Left lung (tissue), 4 donors: ENCODE measurements at regions not wholly inside any gene's neighbourhood (a gene's known extent, or its start where the extent isn't known, plus 50 kb on each side); places are given as distances from the start of the nearest gene placed in this dataset.

Experiments
- ATAC-seq: fragments of 200-7000 bp; cut with Tn5 transposase; one replicate; pipeline ENCODE4 v1.9.1; 2020; ENCODE audit warnings: moderate library complexity
- DNase-seq, 4 donors: peaks; one replicate each; pipeline ENCODE4 v3.0.0-alpha.2; 2013 to 2020
- H3K27ac ChIP-seq, 2 donors: fragments of 200-600 bp; sonication (generic) in 1 of 2; one replicate each; pipeline versions ENCODE4 v1.5.0 to v1.8.0; 2020 to 2021
- H3K27me3 ChIP-seq, 2 donors: fragments of 200-600 bp; sonication (generic) in 1 of 2; one replicate each; pipeline versions ENCODE4 v1.5.0 to v1.8.0; 2020 to 2021
- H3K36me3 ChIP-seq, 2 donors: fragments of 200-600 bp; sonication (generic) in 1 of 2; one replicate each; pipeline versions ENCODE4 v1.5.0 to v1.8.0; 2020 to 2021
- H3K4me1 ChIP-seq, 2 donors: fragments of 200-600 bp; one replicate each; pipeline ENCODE4 v1.8.0; 2021
- H3K4me3 ChIP-seq, 2 donors: fragments of 200-600 bp; sonication (generic) in 1 of 2; one replicate each; pipeline versions ENCODE4 v1.5.0 to v1.8.0; 2020 to 2021; ENCODE audit warnings: mild to moderate bottlenecking in 1 of 2
- H3K9me3 ChIP-seq, 2 donors: fragments of 200-600 bp; sonication (generic) in 1 of 2; one replicate each; pipeline versions ENCODE4 v1.5.0 to v1.8.0; 2020 to 2021
- intact Hi-C, 2 donors: fragments of 100-400 bp; cut with DNase I; formaldehyde crosslinking; loops; one replicate each; pipeline versions ENCODE4 v1.11.2 to v1.14.2; 2022
- TF ChIP-seq, protein P1 (sequence below), 2 donors: fragments of 200-600 bp; sonication (generic) in 1 of 2; IDR thresholded peaks; one replicate each; pipeline versions ENCODE4 v1.5.0 to v1.8.0; 2021; ENCODE audit warnings: antibody characterized with exemption in 2 of 2
- donor health status: DM: no; HTN: yes; CAD: no.
- donor health status: DM: no; HTN: no; CAD: no.

DNA sequence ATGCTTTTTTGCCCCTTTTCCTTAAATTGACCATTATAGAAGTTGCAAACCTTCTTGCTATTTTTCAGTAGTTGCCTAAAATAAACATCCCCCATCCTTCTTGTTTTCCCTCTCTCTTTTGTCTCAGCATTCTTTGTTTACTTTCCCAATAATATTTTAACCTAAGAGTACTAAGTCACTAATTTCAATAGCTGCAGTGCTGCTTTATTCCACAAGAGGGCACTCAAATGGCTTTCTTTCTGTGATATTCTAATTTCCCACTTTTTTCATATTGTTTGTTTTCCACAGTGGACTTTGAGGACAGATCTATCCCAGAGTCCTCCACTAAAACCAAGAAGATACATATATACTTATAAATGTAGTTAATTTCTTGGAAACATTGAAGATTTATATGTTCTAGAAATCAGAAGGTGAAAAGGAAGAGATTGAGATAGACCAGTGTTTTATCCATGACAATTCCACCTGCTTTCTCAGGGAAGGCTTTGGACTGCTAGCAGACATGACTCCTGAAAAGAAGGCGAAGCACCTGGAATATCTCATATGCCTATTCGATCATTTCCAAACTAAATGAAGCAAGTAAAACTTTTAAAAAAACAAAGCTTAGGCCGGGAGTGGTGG, 104.8 kb upstream of the GRIK1 start:
- ATAC-seq, result peak; percentile 53
- Histone ChIP-seq H3K9me3 (no peaks in the 10 kb centered on the region), H3K4me1 (no peaks in the 10 kb centered on the region), H3K4me3 (no peak overlapping the region), H3K27me3 (no peaks in the 10 kb centered on the region), H3K27ac (no peak overlapping the region), H3K36me3 (no peaks in the 10 kb centered on the region)
- intact Hi-C loops, result no loop called here
- DNase-seq, result peak in 2 of 4 donors; percentile 2 to 7
- TF ChIP-seq, protein P1, sequence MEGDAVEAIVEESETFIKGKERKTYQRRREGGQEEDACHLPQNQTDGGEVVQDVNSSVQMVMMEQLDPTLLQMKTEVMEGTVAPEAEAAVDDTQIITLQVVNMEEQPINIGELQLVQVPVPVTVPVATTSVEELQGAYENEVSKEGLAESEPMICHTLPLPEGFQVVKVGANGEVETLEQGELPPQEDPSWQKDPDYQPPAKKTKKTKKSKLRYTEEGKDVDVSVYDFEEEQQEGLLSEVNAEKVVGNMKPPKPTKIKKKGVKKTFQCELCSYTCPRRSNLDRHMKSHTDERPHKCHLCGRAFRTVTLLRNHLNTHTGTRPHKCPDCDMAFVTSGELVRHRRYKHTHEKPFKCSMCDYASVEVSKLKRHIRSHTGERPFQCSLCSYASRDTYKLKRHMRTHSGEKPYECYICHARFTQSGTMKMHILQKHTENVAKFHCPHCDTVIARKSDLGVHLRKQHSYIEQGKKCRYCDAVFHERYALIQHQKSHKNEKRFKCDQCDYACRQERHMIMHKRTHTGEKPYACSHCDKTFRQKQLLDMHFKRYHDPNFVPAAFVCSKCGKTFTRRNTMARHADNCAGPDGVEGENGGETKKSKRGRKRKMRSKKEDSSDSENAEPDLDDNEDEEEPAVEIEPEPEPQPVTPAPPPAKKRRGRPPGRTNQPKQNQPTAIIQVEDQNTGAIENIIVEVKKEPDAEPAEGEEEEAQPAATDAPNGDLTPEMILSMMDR (IDR thresholded peaks at IDR 0.05), result peak; percentile 66 to 82

DNA sequence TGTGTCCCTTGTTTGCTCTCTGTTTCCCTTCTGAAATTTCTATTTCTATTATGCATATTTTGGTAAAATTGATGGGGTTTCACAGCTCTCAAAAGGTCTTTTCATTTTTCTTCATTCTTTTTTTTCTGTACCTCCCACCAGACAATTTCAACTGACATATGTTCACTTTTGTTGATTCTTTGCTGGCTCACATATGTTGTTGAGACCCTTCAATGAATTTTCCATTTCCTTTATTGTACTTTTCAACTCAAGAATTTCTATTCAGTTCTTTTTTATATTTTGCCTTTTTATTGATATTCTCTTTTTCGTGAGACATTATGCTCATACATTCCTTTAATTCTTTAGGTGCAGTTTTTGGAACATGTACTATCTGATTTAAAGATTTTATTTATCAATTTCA, 102.6 kb upstream of the GRIK1 start:
- no peak for DNase-seq
- no peaks in the 10 kb centered on the region for H3K36me3 ChIP-seq
- intact Hi-C loops, result no loop called here

DNA sequence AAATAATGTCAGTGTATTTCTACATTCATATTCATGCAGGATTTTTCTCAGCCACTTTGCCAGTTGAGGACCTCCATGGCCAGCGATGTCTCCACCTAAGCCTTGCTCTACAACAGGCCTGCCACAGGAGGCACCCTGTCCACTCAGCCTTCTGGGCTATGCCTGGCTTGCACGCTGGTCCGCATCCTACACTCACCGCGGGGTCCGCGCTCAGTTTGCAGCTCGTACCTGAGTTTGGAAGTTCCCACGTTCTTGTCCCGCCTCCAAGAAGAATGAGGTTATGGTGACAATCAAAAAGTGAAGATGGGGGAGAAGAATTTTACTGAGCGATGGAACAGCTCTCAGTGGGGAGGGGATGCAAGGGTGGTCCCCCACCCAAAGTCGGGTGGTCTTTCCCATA, 93.6 kb upstream of the GRIK1 start:
- no peak for ATAC-seq
- TF ChIP-seq, protein P1 (IDR thresholded peaks at IDR 0.05), result no peak

More for the DNA sequence above, 102.6 kb upstream of the GRIK1 start:
- Histone ChIP-seq H3K27me3 (no peaks in the 10 kb centered on the region), H3K27ac (no peak overlapping the region), H3K4me1 (no peaks in the 10 kb centered on the region), H3K9me3 (no peaks in the 10 kb centered on the region), H3K4me3 (no peak overlapping the region)
- ATAC-seq, result no peak
- TF ChIP-seq, protein P1 (IDR thresholded peaks at IDR 0.05), result no peak

DNA sequence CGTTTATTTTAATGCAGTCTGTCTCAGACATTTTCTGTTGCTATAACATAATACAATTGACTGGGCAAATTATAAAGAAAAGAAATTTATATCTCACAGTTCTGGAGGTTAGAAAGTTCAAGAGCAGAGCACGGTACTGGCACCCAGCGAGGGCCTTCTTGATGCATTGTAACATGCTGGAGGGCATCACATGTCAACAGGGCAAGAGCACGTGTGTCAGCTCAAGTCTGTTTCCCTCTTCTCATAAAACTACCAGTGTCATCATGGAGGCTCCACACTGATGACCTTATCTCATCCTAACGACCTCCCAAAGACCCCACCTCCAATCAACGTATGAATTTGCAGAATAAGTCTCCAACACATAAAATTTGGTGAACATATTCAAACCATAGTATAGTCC, 90.6 kb upstream of the GRIK1 start:
- ATAC-seq (no peak), DNase-seq (no peak)
- no peaks in the 10 kb centered on the region for H3K27me3 ChIP-seq

More for the DNA sequence above, 93.6 kb upstream of the GRIK1 start:
- Histone ChIP-seq H3K36me3 (no peaks in the 10 kb centered on the region), H3K4me3 (no peak overlapping the region), H3K4me1 (no peaks in the 10 kb centered on the region), H3K27me3 (no peaks in the 10 kb centered on the region), H3K27ac (no peak overlapping the region), H3K9me3 (peaks cover 0 to 2% of the 10 kb centered on the region in 2 donors)
- no peak for DNase-seq
- intact Hi-C loops, result no loop called here

DNA sequence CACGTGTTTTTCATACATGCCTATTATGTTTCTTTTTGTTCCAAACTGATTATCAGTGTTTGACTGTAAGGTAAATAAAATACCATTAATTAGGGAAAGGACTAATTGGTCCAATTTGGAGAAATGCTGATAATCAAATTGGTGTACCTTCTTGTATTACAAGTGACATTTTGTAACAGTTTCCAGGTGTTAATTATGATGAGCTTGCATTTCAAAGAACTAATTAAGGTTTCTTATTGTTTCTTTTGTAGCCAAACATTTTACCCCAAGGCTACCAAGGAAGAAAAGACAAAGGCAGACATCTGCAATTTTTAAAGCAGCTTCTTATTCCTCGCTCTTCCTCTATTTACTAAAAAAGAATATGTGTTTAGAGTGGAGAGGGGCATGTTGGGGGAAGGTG, 88.7 kb upstream of the GRIK1 start:
- peaks cover 0 to under 1% of the 10 kb centered on the region in 2 donors for H3K9me3 ChIP-seq
- no peak overlapping the region for H3K4me3 ChIP-seq
- ATAC-seq, result no peak
- no peaks in the 10 kb centered on the region for H3K36me3 ChIP-seq
- no peak overlapping the region for H3K27ac ChIP-seq
- intact Hi-C loops, result no loop called here
- H3K27me3 ChIP-seq, result no peaks in the 10 kb centered on the region
- no peaks in the 10 kb centered on the region for H3K4me1 ChIP-seq
- TF ChIP-seq, protein P1 (IDR thresholded peaks at IDR 0.05), result no peak
- no peak for DNase-seq

More for the DNA sequence above, 90.6 kb upstream of the GRIK1 start:
- H3K27ac ChIP-seq, result no peak overlapping the region
- H3K9me3 ChIP-seq, result peaks cover 0 to 2% of the 10 kb centered on the region in 2 donors
- H3K4me3 ChIP-seq, result no peak overlapping the region
- TF ChIP-seq, protein P1 (IDR thresholded peaks at IDR 0.05), result no peak
- no peaks in the 10 kb centered on the region for H3K36me3 ChIP-seq
- intact Hi-C loops, result no loop called here
- no peaks in the 10 kb centered on the region for H3K4me1 ChIP-seq
